C4-2B (cell line): ENCODE measurements at regions not wholly inside any gene's neighbourhood (a gene's known extent, or its start where the extent isn't known, plus 50 kb on each side); places are given as distances from the start of the nearest gene placed in this dataset.

Source experiments
- H3K27ac ChIP-seq: fragments of 450-650 bp; 2 replicates; pipeline ENCODE4 v1.5.1; 2017
- ZFX ChIP-seq: fragments of 450-650 bp; IDR thresholded peaks from 2 replicates; pipeline ENCODE4 v1.6.1; 2017
- TF ChIP-seq, protein P1 (sequence below): fragments of 450-650 bp; conservative IDR thresholded peaks from 2 replicates; pipeline ENCODE4 v1.5.1; 2017; ENCODE audit warnings: mild to moderate bottlenecking

DNA sequence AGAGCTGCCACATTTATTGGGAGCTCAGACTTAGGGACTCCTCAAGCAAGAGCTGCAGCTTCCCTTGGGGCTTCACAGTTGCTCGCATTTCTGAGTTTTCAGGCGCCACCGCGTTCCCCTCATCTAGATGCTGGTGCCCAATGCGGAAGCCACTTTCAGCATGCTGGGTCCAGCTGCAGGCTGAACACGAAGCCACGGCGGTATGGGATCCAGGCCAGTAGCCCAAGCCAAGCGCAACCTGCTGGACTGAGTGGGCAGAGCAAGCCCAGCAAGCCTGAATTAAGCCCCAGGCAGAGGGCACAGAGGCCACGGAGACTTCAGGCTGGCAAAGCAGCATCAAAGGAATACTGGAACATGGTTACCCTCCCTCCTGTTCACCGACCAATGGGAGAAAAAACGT is 391.5 kb downstream of the HTR1A start:
- TF ChIP-seq, protein P1, sequence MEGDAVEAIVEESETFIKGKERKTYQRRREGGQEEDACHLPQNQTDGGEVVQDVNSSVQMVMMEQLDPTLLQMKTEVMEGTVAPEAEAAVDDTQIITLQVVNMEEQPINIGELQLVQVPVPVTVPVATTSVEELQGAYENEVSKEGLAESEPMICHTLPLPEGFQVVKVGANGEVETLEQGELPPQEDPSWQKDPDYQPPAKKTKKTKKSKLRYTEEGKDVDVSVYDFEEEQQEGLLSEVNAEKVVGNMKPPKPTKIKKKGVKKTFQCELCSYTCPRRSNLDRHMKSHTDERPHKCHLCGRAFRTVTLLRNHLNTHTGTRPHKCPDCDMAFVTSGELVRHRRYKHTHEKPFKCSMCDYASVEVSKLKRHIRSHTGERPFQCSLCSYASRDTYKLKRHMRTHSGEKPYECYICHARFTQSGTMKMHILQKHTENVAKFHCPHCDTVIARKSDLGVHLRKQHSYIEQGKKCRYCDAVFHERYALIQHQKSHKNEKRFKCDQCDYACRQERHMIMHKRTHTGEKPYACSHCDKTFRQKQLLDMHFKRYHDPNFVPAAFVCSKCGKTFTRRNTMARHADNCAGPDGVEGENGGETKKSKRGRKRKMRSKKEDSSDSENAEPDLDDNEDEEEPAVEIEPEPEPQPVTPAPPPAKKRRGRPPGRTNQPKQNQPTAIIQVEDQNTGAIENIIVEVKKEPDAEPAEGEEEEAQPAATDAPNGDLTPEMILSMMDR, result 0 out of 2 replicates have a peak, but pooled peaks have one; percentile 6
- no peak for TF ChIP-seq ZFX
- H3K27ac ChIP-seq, result no peak overlapping the region

DNA sequence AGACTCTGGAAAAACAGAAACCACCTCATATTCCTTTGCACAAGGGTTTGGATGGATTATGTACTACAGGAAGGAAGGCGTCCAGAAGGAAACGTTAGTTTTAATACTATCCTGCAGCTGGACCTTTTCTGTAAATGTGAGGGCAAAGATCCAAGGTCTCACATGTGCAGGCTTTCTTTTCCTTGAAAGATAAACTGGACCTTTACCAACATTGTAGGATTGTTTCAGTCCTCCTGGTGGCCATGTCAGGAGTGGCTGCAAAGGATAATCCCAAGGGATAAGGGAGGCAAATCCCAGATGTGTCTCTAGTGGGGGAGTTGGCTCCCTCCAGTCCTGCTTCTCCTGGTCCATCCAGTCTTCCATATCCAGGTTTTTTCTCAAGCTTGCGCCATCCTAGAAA is 397.5 kb downstream of the HTR1A start:
- no peak overlapping the region for H3K27ac ChIP-seq
- TF ChIP-seq, protein P1, result peak; percentile 15; the same call in 1 of the 2 replicates
- no peak for TF ChIP-seq ZFX

DNA sequence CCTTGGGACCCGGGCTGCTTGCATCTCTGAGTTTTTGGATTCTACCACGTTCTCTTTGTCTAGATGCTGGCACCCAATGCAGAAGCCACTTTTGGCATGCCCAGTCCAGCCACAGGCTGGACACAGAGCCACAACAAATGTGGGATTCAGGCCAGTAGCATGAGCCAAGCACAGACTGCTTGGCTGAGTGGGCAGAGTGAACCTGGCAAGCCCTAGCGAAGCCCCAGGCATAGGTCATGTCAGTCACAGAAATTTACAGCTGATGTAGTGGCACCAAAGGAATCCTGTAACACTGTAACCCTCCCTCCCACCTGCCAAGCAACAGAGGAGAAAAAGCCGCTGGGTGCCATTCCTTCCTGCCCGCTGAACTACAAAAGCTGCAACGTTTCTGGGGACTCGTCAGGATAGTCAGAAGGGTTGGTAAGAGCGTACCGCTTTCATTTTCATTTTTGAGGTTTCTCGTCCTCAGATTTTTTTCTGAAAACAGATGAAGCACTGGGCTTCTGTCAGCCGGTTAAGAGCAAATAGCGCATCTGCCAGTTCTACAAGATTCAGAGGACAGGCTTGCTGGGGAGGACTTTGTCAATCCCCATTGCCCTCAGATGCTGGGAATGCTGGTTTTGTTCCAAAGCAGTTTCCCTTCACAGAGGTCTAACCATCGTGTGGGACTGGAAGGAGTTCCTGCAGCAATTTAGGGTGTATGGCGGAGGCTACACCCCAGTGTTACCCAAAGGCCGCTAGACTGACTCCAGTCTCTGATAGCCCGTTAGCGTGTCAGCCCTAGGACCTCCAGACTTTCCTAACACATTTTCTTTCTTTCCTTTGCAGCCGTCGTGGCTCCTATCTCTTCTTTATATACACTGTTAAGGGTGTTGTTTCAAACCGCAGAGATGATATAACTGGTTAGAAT is 399.0 kb downstream of the HTR1A start:
- no peak for TF ChIP-seq ZFX
- TF ChIP-seq, protein P1, result no peak
- no peak overlapping the region for H3K27ac ChIP-seq

DNA sequence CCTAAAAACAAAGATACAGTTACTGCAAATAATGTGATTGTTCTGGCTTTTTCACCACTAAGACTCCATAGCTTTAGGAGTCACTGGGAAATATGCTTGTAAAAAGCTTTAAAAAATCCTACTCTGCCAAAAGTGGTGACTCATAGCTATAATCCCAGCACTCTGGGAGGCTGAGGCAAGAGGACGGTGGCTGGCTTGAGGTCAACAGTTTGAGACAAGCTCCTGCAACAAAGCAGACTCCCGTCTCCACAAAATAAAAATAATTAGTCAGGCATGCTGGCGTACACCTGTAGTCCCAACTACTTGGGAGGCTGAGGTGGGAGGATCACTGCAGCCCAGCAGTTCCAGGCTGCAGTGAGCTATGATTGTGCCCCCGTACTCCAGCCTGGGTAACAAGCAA is 406.4 kb downstream of the HTR1A start:
- no peak overlapping the region for H3K27ac ChIP-seq
- TF ChIP-seq, protein P1, result no peak
- TF ChIP-seq ZFX, result no peak

DNA sequence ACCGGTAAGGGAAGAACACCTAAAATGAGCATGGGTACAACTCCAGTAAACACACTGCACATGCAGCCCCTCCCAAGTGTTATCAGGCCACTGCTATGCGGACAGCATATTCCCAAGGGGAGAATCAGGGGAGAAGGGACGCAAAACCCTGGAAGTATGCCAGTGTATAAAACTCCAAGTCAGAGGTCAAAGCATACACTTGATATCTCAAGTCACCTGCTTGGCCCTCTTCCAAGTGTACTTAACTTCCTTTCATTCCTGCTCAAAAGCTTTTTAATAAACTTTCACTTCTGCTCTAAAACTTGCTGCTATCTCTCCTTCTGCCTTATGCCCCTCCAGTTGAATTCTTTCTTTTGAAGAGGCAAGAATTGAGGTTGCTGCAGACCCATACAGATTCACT is 408.1 kb downstream of the HTR1A start:
- TF ChIP-seq, protein P1, result no peak
- no peak for TF ChIP-seq ZFX
- H3K27ac ChIP-seq, result no peak overlapping the region

DNA sequence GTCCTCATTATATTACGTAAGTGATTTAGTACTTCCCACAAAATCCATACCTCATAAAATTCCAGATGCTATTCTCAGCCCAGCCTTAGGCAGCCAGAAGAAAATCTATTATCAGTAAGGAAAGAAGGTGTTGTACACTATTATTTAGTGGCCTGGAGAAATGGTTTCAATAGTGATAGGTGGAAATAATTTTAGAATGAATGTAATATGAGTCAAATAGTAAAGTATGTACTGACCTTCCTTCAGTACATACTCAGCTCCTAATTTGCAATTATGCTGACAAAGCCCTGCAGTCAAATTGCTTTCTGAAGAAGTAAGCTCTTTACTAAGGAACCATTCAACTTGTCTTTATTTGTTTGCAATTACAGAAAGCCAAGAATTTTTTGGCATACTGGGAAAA is 409.2 kb downstream of the HTR1A start:
- H3K27ac ChIP-seq, result no peak overlapping the region
- TF ChIP-seq ZFX, result no peak
- TF ChIP-seq, protein P1, result no peak

DNA sequence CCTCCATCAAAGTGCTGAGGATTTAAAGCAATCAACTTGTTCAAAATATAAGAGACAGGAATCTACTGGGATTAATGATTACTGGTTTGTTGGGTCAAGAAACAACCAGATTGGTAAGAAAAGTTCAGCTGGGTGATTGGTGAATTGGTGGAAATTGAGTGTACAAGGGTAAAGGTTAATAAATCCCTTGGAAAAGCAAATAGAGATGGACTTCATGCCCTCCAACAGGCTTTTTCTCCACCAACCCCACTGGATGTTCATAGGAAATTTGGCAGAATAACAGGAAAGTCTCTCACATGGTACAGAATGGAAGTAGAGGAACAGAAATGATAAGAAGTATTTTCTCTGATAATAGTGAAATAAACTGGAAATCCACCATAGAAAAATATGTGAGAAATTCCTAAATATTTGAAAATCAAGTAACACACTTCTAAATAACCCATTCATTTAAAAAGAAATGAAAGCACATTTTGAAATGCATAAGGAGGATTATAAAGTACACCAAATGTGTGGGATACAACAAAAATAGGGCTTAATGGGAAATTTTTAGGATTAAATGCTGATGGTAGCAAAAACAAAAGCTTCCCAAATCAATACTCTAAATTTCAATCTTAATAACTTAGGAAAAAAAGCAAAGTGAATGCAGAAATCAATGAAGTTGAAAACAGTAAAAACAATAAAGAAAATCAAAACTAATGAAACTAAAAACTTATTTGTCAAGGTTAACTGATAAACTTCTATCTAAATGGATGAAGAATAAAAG is 426.2 kb downstream of the HTR1A start:
- no peak overlapping the region for H3K27ac ChIP-seq
- TF ChIP-seq, protein P1, result no peak
